ENCODE measurements at regions not wholly inside any gene's neighbourhood (a gene's known extent, or its start where the extent isn't known, plus 50 kb on each side); places are given as distances from the start of the nearest gene placed in this dataset.
"Not testable (repeated sequence)": the region's sequence is repeated elsewhere in the genome, so short reads cannot be mapped to it uniquely, and the experiment has no call there.

GRCh38 chr4:144409525-144409924 is 236.4 kb upstream of the HHIP start:
- H3K9ac ChIP-seq (ENCODE audit: low read depth in 1 of 2, low read length in 2 of 2) = no peak overlapping the region
- H3K4me3 ChIP-seq (ENCODE audit: low read length in 2 of 2) = no peak overlapping the region
- H3K27me3 ChIP-seq (ENCODE audit: control insufficient read depth in 2 of 2, insufficient read depth in 2 of 2, low read length in 2 of 2) = no peaks in the 10 kb centered on the region
- no peaks in the 10 kb centered on the region for H3K9me3 ChIP-seq (ENCODE audit: control insufficient read depth in 2 of 2, low read length in 2 of 2)
- H3K4me1 ChIP-seq (ENCODE audit: control insufficient read depth in 2 of 2, insufficient read depth in 2 of 2, low read length in 2 of 2) = no peaks in the 10 kb centered on the region
- H3K36me3 ChIP-seq (ENCODE audit: control insufficient read depth in 2 of 2, insufficient read depth in 2 of 2, low read length in 2 of 2) = no peaks in the 10 kb centered on the region
- no peak overlapping the region for H3K27ac ChIP-seq (ENCODE audit: low read depth in 2 of 2, low read length in 2 of 2)

GRCh38 chr4:144410230-144410783 is 235.6 kb upstream of the HHIP start:
- Histone ChIP-seq H3K27ac (ENCODE audit: low read depth in 2 of 2, low read length in 2 of 2) (no peak overlapping the region), H3K4me3 (ENCODE audit: low read length in 2 of 2) (no peak overlapping the region), H3K4me1 (ENCODE audit: control insufficient read depth in 2 of 2, insufficient read depth in 2 of 2, low read length in 2 of 2) (no peaks in the 10 kb centered on the region), H3K9ac (ENCODE audit: low read depth in 1 of 2, low read length in 2 of 2) (no peak overlapping the region), H3K36me3 (ENCODE audit: control insufficient read depth in 2 of 2, insufficient read depth in 2 of 2, low read length in 2 of 2) (no peaks in the 10 kb centered on the region), H3K27me3 (ENCODE audit: control insufficient read depth in 2 of 2, insufficient read depth in 2 of 2, low read length in 2 of 2) (no peaks in the 10 kb centered on the region), H3K9me3 (ENCODE audit: control insufficient read depth in 2 of 2, low read length in 2 of 2) (no peaks in the 10 kb centered on the region)

GRCh38 chr4:144411119-144411518 is 234.8 kb upstream of the HHIP start:
- H3K36me3 ChIP-seq (ENCODE audit: control insufficient read depth in 2 of 2, insufficient read depth in 2 of 2, low read length in 2 of 2) = no peaks in the 10 kb centered on the region
- no peak overlapping the region for H3K9ac ChIP-seq (ENCODE audit: low read depth in 1 of 2, low read length in 2 of 2)
- H3K27ac ChIP-seq (ENCODE audit: low read depth in 2 of 2, low read length in 2 of 2) = no peak overlapping the region
- H3K4me3 ChIP-seq (ENCODE audit: low read length in 2 of 2) = no peak overlapping the region
- H3K4me1 ChIP-seq (ENCODE audit: control insufficient read depth in 2 of 2, insufficient read depth in 2 of 2, low read length in 2 of 2) = no peaks in the 10 kb centered on the region
- no peaks in the 10 kb centered on the region for H3K9me3 ChIP-seq (ENCODE audit: control insufficient read depth in 2 of 2, low read length in 2 of 2)
- no peaks in the 10 kb centered on the region for H3K27me3 ChIP-seq (ENCODE audit: control insufficient read depth in 2 of 2, insufficient read depth in 2 of 2, low read length in 2 of 2)

- H3K9ac ChIP-seq (ENCODE audit: low read depth in 1 of 2, low read length in 2 of 2) = no peak overlapping the region
- no peaks in the 10 kb centered on the region for H3K4me1 ChIP-seq (ENCODE audit: control insufficient read depth in 2 of 2, insufficient read depth in 2 of 2, low read length in 2 of 2)
- H3K27ac ChIP-seq (ENCODE audit: low read depth in 2 of 2, low read length in 2 of 2) = no peak overlapping the region
- H3K4me3 ChIP-seq (ENCODE audit: low read length in 2 of 2) = no peak overlapping the region
- no peaks in the 10 kb centered on the region for H3K9me3 ChIP-seq (ENCODE audit: control insufficient read depth in 2 of 2, low read length in 2 of 2)
- H3K27me3 ChIP-seq (ENCODE audit: control insufficient read depth in 2 of 2, insufficient read depth in 2 of 2, low read length in 2 of 2) = no peaks in the 10 kb centered on the region
- no peaks in the 10 kb centered on the region for H3K36me3 ChIP-seq (ENCODE audit: control insufficient read depth in 2 of 2, insufficient read depth in 2 of 2, low read length in 2 of 2)
Observed at GRCh38 chr4:144411700-144412099, 234.3 kb upstream of the HHIP start.

- Histone ChIP-seq H3K4me3 (ENCODE audit: low read length in 2 of 2) (no peak overlapping the region), H3K9ac (ENCODE audit: low read depth in 1 of 2, low read length in 2 of 2) (no peak overlapping the region), H3K36me3 (ENCODE audit: control insufficient read depth in 2 of 2, insufficient read depth in 2 of 2, low read length in 2 of 2) (no peaks in the 10 kb centered on the region), H3K27ac (ENCODE audit: low read depth in 2 of 2, low read length in 2 of 2) (no peak overlapping the region), H3K27me3 (ENCODE audit: control insufficient read depth in 2 of 2, insufficient read depth in 2 of 2, low read length in 2 of 2) (no peaks in the 10 kb centered on the region), H3K9me3 (ENCODE audit: control insufficient read depth in 2 of 2, low read length in 2 of 2) (no peaks in the 10 kb centered on the region), H3K4me1 (ENCODE audit: control insufficient read depth in 2 of 2, insufficient read depth in 2 of 2, low read length in 2 of 2) (no peaks in the 10 kb centered on the region)
Observed at GRCh38 chr4:144421056-144421455, 224.9 kb upstream of the HHIP start.

- Histone ChIP-seq H3K4me3 (ENCODE audit: low read length in 2 of 2) (no peak overlapping the region), H3K9me3 (ENCODE audit: control insufficient read depth in 2 of 2, low read length in 2 of 2) (no peaks in the 10 kb centered on the region), H3K36me3 (ENCODE audit: control insufficient read depth in 2 of 2, insufficient read depth in 2 of 2, low read length in 2 of 2) (no peaks in the 10 kb centered on the region), H3K27me3 (ENCODE audit: control insufficient read depth in 2 of 2, insufficient read depth in 2 of 2, low read length in 2 of 2) (no peaks in the 10 kb centered on the region), H3K4me1 (ENCODE audit: control insufficient read depth in 2 of 2, insufficient read depth in 2 of 2, low read length in 2 of 2) (no peaks in the 10 kb centered on the region), H3K9ac (ENCODE audit: low read depth in 1 of 2, low read length in 2 of 2) (no peak overlapping the region), H3K27ac (ENCODE audit: low read depth in 2 of 2, low read length in 2 of 2) (no peak overlapping the region)
Observed at GRCh38 chr4:144421839-144422565, 224.0 kb upstream of the HHIP start.

GRCh38 chr4:144423930-144424329 is 222.0 kb upstream of the HHIP start:
- Histone ChIP-seq H3K9me3 (ENCODE audit: control insufficient read depth in 2 of 2, low read length in 2 of 2) (no peaks in the 10 kb centered on the region), H3K27ac (ENCODE audit: low read depth in 2 of 2, low read length in 2 of 2) (no peak overlapping the region), H3K4me1 (ENCODE audit: control insufficient read depth in 2 of 2, insufficient read depth in 2 of 2, low read length in 2 of 2) (no peaks in the 10 kb centered on the region), H3K27me3 (ENCODE audit: control insufficient read depth in 2 of 2, insufficient read depth in 2 of 2, low read length in 2 of 2) (no peaks in the 10 kb centered on the region), H3K9ac (ENCODE audit: low read depth in 1 of 2, low read length in 2 of 2) (no peak overlapping the region), H3K4me3 (ENCODE audit: low read length in 2 of 2) (no peak overlapping the region), H3K36me3 (ENCODE audit: control insufficient read depth in 2 of 2, insufficient read depth in 2 of 2, low read length in 2 of 2) (no peaks in the 10 kb centered on the region)

- H3K4me1 ChIP-seq (ENCODE audit: control insufficient read depth in 2 of 2, insufficient read depth in 2 of 2, low read length in 2 of 2); H3K4me3 ChIP-seq (ENCODE audit: low read length in 2 of 2); H3K27ac ChIP-seq (ENCODE audit: low read depth in 2 of 2, low read length in 2 of 2); H3K9ac ChIP-seq (ENCODE audit: low read depth in 1 of 2, low read length in 2 of 2); H3K36me3 ChIP-seq (ENCODE audit: control insufficient read depth in 2 of 2, insufficient read depth in 2 of 2, low read length in 2 of 2); H3K9me3 ChIP-seq (ENCODE audit: control insufficient read depth in 2 of 2, low read length in 2 of 2); H3K27me3 ChIP-seq (ENCODE audit: control insufficient read depth in 2 of 2, insufficient read depth in 2 of 2, low read length in 2 of 2): not testable (repeated sequence)
Observed at GRCh38 chr4:144426023-144426422, 219.9 kb upstream of the HHIP start.

- Histone ChIP-seq H3K27me3 (ENCODE audit: control insufficient read depth in 2 of 2, insufficient read depth in 2 of 2, low read length in 2 of 2) (no peaks in the 10 kb centered on the region), H3K27ac (ENCODE audit: low read depth in 2 of 2, low read length in 2 of 2) (no peak overlapping the region), H3K9me3 (ENCODE audit: control insufficient read depth in 2 of 2, low read length in 2 of 2) (no peaks in the 10 kb centered on the region), H3K4me3 (ENCODE audit: low read length in 2 of 2) (no peak overlapping the region), H3K4me1 (ENCODE audit: control insufficient read depth in 2 of 2, insufficient read depth in 2 of 2, low read length in 2 of 2) (no peaks in the 10 kb centered on the region), H3K9ac (ENCODE audit: low read depth in 1 of 2, low read length in 2 of 2) (no peak overlapping the region), H3K36me3 (ENCODE audit: control insufficient read depth in 2 of 2, insufficient read depth in 2 of 2, low read length in 2 of 2) (no peaks in the 10 kb centered on the region)
Observed at GRCh38 chr4:144442713-144443112, 203.2 kb upstream of the HHIP start.

GRCh38 chr4:144449611-144450010 is 196.3 kb upstream of the HHIP start:
- Histone ChIP-seq H3K27me3 (ENCODE audit: control insufficient read depth in 2 of 2, insufficient read depth in 2 of 2, low read length in 2 of 2) (no peaks in the 10 kb centered on the region), H3K4me1 (ENCODE audit: control insufficient read depth in 2 of 2, insufficient read depth in 2 of 2, low read length in 2 of 2) (no peaks in the 10 kb centered on the region), H3K9me3 (ENCODE audit: control insufficient read depth in 2 of 2, low read length in 2 of 2) (no peaks in the 10 kb centered on the region), H3K36me3 (ENCODE audit: control insufficient read depth in 2 of 2, insufficient read depth in 2 of 2, low read length in 2 of 2) (no peaks in the 10 kb centered on the region), H3K4me3 (ENCODE audit: low read length in 2 of 2) (no peak overlapping the region), H3K9ac (ENCODE audit: low read depth in 1 of 2, low read length in 2 of 2) (no peak overlapping the region), H3K27ac (ENCODE audit: low read depth in 2 of 2, low read length in 2 of 2) (peak overlapping the region in 1 of 2 donors; percentile 28)
